Astrocyte of the cerebellum (primary cell): ENCODE measurements at regions not wholly inside any gene's neighbourhood (a gene's known extent, or its start where the extent isn't known, plus 50 kb on each side); places are given as distances from the start of the nearest gene placed in this dataset.

Experiments
- DNase-seq: peaks from one replicate; pipeline ENCODE4 v3.0.0-alpha.2; 2011; ENCODE audit warnings: low read depth
- H3K4me3 ChIP-seq: 2 replicates; pipeline ENCODE4 v1.5.1; 2011; ENCODE audit warnings: mild to moderate bottlenecking, low read depth, low read length, moderate library complexity
- CTCF ChIP-seq: IDR thresholded peaks from 2 replicates; pipeline ENCODE4 v1.5.1; 2012; ENCODE audit warnings: low read length, low read depth, moderate library complexity, mild to moderate bottlenecking; ENCODE audit errors: missing control alignments
- in situ Hi-C: cut with HindIII; loops from 2 replicates; pipeline ENCODE4 v1.10.0; 2017; ENCODE audit warnings: low sequenced_read_pairs

DNA sequence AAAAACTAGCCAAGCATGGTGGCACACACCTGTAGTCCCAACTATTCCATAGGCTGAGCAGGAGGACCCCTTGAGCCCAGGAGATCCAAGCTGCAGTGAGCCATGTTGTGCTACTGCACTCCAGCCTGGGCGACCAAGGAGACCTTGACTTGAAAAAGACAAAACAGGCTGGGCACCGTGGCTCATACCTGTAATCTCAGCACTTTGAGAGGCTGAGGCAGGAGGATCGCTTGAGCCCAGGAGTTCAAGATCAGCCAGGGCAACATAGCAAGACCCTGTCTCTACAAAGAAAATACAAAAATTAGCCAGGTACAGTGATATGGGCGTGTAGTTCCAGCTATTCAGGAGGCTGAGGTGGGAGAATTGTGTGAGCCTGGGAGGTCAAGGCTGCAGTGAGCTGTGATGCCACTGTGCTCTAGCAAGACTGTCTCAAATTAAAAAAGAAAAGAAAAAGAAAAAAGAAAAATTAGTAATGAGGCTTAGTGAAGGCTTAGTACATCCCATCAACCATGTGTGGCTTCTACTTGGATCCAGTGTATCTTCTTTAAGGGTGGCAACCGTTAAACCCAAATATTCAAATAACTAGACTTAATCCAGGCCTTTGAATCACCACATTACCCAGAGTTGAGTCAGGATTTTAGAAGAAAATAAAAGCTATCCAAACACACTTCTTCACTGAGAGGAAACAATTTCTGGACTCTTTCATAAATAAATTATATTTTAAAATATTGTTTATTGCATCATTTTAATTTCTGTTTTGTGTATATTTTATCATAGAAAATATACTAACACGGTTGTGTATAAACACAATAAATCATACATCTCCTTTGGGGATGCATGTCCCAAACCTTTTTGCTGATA lies 74.3 kb upstream of the RAB4A start:
- in situ Hi-C loops, result no loop called here
- no peak for TF ChIP-seq CTCF
- no peak for DNase-seq
- no peak overlapping the region for H3K4me3 ChIP-seq

DNA sequence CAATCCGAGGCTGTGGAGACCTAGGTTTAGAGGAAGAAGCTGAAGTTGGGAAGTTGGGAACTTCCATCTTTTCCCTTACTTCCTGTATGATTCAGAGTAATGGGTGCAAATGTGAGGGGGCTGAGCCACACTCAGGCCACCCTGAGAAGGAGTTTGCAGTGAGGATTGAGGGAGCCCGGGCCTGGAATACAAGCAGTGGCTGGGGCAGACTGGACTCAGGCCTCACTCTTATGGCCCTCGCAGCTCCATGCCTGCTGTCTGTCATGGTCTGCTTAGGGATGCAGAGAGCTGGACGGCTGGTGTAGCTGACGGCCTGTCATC lies 73.7 kb upstream of the RAB4A start:
- no peak for TF ChIP-seq CTCF
- no peak overlapping the region for H3K4me3 ChIP-seq
- in situ Hi-C loops, result no loop called here
- no peak for DNase-seq

- DNase-seq, result no peak
- no peak for TF ChIP-seq CTCF
- H3K4me3 ChIP-seq, result no peak overlapping the region
- in situ Hi-C loops, result no loop called here
Observed at GRCh38 chr1:229199261-229200243, 71.4 kb upstream of the RAB4A start.

GRCh38 chr1:229203030-229203751 lies 67.7 kb upstream of the RAB4A start:
- in situ Hi-C loops, result no loop called here
- H3K4me3 ChIP-seq, result no peak overlapping the region
- no peak for TF ChIP-seq CTCF
- peak; percentile 39 for DNase-seq

DNA sequence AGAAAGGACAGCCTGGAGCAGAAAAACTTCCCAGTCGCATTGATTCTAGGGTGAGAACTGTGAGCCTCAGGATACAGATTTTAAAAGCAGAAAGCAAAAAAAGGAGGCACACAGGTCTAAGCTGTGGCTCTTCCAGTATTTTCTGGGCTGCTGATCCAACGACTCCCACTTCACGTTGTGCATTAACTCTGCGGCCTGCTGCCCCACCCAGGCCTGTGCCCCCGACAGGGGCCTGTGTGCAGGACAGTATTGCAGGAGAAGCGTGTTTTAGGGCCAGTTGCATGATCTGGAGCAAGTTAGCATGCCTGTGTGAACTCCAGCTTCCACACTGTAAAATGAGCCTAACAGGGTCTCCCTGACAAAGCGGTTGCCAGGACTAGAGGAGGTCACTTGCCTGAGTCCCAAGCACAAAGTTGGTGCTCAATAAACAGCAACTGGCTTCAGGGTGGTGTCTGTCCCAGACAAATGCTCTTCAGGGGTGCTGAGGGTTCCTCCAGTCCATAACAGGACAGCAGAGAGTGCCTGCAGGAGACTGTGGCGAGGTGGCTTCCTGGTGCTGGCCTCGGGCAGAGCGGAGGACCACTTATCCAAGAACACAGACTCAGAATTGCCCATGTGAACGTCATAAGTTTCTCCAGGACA lies 66.8 kb upstream of the RAB4A start:
- no peak overlapping the region for H3K4me3 ChIP-seq
- TF ChIP-seq CTCF, result no peak
- in situ Hi-C loops, result no loop called here
- DNase-seq, result no peak
